Vagina (tissue), 2 donors: ENCODE measurements at regions not wholly inside any gene's neighbourhood (a gene's known extent, or its start where the extent isn't known, plus 50 kb on each side); places are given as distances from the start of the nearest gene placed in this dataset.

ENCODE experiments used
- POLR2A ChIP-seq, 2 donors: fragments of 450-650 bp; IDR thresholded peaks; one replicate each; pipeline ENCODE4 v1.6.1; 2017; ENCODE audit warnings: antibody characterized with exemption in 2 of 2, mild to moderate bottlenecking in 2 of 2, moderate library complexity in 2 of 2
- POLR2AphosphoS5 ChIP-seq, 2 donors: sonication (generic); formaldehyde crosslinking; IDR thresholded peaks; one replicate each; pipeline ENCODE4 v1.9.0; 2017; ENCODE audit warnings: antibody characterized with exemption in 2 of 2, mild to moderate bottlenecking in 2 of 2, low read depth in 1 of 2; ENCODE audit not compliant: insufficient read depth in 1 of 2
- TF ChIP-seq, protein P1 (sequence below), 3 experiments: fragments of 450-650 bp in 2 of 3; fragments of 200-600 bp in 1 of 3; sonication (generic) in 1 of 3; IDR thresholded peaks; one replicate each; pipeline ENCODE4 v1.5.1; 2017 to 2019; ENCODE audit warnings: antibody characterized with exemption in 3 of 3, mild to moderate bottlenecking in 2 of 3, moderate library complexity in 2 of 3

- no peak for TF ChIP-seq POLR2A (IDR thresholded peaks at IDR 0.05)
- TF ChIP-seq, protein P1, sequence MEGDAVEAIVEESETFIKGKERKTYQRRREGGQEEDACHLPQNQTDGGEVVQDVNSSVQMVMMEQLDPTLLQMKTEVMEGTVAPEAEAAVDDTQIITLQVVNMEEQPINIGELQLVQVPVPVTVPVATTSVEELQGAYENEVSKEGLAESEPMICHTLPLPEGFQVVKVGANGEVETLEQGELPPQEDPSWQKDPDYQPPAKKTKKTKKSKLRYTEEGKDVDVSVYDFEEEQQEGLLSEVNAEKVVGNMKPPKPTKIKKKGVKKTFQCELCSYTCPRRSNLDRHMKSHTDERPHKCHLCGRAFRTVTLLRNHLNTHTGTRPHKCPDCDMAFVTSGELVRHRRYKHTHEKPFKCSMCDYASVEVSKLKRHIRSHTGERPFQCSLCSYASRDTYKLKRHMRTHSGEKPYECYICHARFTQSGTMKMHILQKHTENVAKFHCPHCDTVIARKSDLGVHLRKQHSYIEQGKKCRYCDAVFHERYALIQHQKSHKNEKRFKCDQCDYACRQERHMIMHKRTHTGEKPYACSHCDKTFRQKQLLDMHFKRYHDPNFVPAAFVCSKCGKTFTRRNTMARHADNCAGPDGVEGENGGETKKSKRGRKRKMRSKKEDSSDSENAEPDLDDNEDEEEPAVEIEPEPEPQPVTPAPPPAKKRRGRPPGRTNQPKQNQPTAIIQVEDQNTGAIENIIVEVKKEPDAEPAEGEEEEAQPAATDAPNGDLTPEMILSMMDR (IDR thresholded peaks at IDR 0.05) = no peak
- TF ChIP-seq POLR2AphosphoS5 (IDR thresholded peaks at IDR 0.05; ENCODE audit: insufficient read depth in 1 of 2, low read depth in 1 of 2) = no peak
These were observed 138.0 kb upstream of the TOP1 start for GRCh38 chr20:40890635-40891034.
